H1 (cell line): ENCODE measurements at regions not wholly inside any gene's neighbourhood (a gene's known extent, or its start where the extent isn't known, plus 50 kb on each side); places are given as distances from the start of the nearest gene placed in this dataset.

Experiments
- CTCF ChIA-PET: fragments of 300-600 bp; sonication (Branson Sonifier 250); formaldehyde crosslinking; loops from one replicate; lab custom pipeline; 2021; ENCODE audit not compliant: partially characterized antibody; lab: Charles Lee
- POLR2A ChIA-PET: fragments of 300-600 bp; sonication (Branson Sonifier 250); formaldehyde crosslinking; loops from one replicate; lab custom pipeline; 2021; ENCODE audit warnings: inconsistent platforms; ENCODE audit not compliant: partially characterized antibody; lab: Charles Lee
- DNase-seq, 2 experiments: peaks; one replicate each; pipeline versions ENCODE4 v3.0.0 to v3.0.0-alpha.2; 2010 to 2022; ENCODE audit warnings: low spot score in 2 of 2, low read depth in 1 of 2, mixed read lengths in 1 of 2
- FAIRE-seq: peaks from 2 replicates; lab custom pipeline; 2011; peaks lifted over from hg19 to GRCh38; lab: Jason Lieb, UNC
- H2AFZ ChIP-seq: 2 replicates; pipeline ENCODE4 v1.8.1; 2012; ENCODE audit warnings: low read length, inconsistent platforms
- H2AK5ac ChIP-seq: 2 replicates; pipeline ENCODE4 v1.6.1; 2013; ENCODE audit warnings: low read depth, low read length
- H2BK120ac ChIP-seq: replicated peaks from 2 replicates; pipeline ENCODE3; 2013; ENCODE audit warnings: low read depth, low read length, inconsistent platforms
- H2BK12ac ChIP-seq: 2 replicates; pipeline ENCODE4 v1.6.1; 2013; ENCODE audit warnings: low read depth, low read length
- H2BK15ac ChIP-seq: 2 replicates; pipeline ENCODE4 v1.6.1; 2013; ENCODE audit warnings: low read length
- H2BK20ac ChIP-seq: 2 replicates; pipeline ENCODE4 v1.6.1; 2013; ENCODE audit warnings: low read length
- H2BK5ac ChIP-seq: 2 replicates; pipeline ENCODE4 v1.6.1; 2013; ENCODE audit warnings: low read depth, low read length
- H3K14ac ChIP-seq: 2 replicates; pipeline ENCODE4 v1.6.1; 2013; ENCODE audit warnings: inconsistent platforms; ENCODE audit not compliant: insufficient read length
- H3K18ac ChIP-seq: 2 replicates; pipeline ENCODE4 v1.6.1; 2013; ENCODE audit warnings: low read length; ENCODE audit errors: extremely low read depth
- H3K23ac ChIP-seq: 2 replicates; pipeline ENCODE4 v1.6.1; 2013; ENCODE audit warnings: inconsistent platforms; ENCODE audit not compliant: insufficient read length
- H3K23me2 ChIP-seq: 2 replicates; pipeline ENCODE4 v1.6.1; 2013; ENCODE audit warnings: low read depth, low read length
- H3K27ac ChIP-seq: 2 replicates; pipeline ENCODE4 v1.6.1; 2011; ENCODE audit warnings: low read depth, low read length, inconsistent platforms
- H3K27me3 ChIP-seq, 4 experiments: replicated peaks in 1 of 4; 1 replicate in 1 of 4; 2 replicates in 3 of 4; pipeline versions ENCODE4 v1.6.1 to v1.8.1; 2011 to 2013; ENCODE audit warnings: low read length in 3 of 4, mild to moderate bottlenecking in 3 of 4, inconsistent platforms in 2 of 4, mixed read lengths in 2 of 4, moderate library complexity in 1 of 4; ENCODE audit not compliant: control insufficient read depth in 3 of 4, insufficient read depth in 3 of 4; ENCODE audit errors: extremely low read depth in 1 of 4
- H3K36me3 ChIP-seq, 4 experiments: 2 replicates each; pipeline versions ENCODE4 v1.6.1 to v1.8.1; 2011 to 2013; ENCODE audit warnings: mild to moderate bottlenecking in 4 of 4, low read length in 3 of 4, moderate library complexity in 2 of 4, control low read depth in 1 of 4, inconsistent platforms in 1 of 4; ENCODE audit not compliant: insufficient read depth in 4 of 4, control insufficient read depth in 2 of 4
- H3K4ac ChIP-seq: replicated peaks from 2 replicates; pipeline ENCODE3; 2013; ENCODE audit warnings: low read length, low read depth, mixed read lengths, inconsistent platforms; ENCODE audit not compliant: insufficient read length
- H3K4me1 ChIP-seq, 4 experiments: replicated peaks in 1 of 4; 1 replicate in 1 of 4; 2 replicates in 3 of 4; pipeline versions ENCODE4 v1.6.1 to v1.8.1; 2011 to 2013; ENCODE audit warnings: low read length in 3 of 4, inconsistent platforms in 2 of 4, mixed read lengths in 1 of 4; ENCODE audit not compliant: insufficient read depth in 4 of 4, control insufficient read depth in 3 of 4
- H3K4me2 ChIP-seq, 2 experiments: 2 replicates each; pipeline versions ENCODE4 v1.6.1 to v1.8.1; 2011 to 2013; ENCODE audit warnings: low read depth in 2 of 2, low read length in 2 of 2, control low read depth in 1 of 2, inconsistent platforms in 1 of 2, mild to moderate bottlenecking in 1 of 2; ENCODE audit not compliant: insufficient read depth in 1 of 2
- H3K4me3 ChIP-seq, 4 experiments: fragments of 200-600, 300-600 bp in 1 of 4; sonication (generic), shearing (Covaris generic), sonication (Bioruptor Twin) in 1 of 4; 2 replicates each; pipeline versions ENCODE4 v1.5.1 to v1.8.1; 2011 to 2016; ENCODE audit warnings: low read length in 4 of 4, low read depth in 3 of 4, control low read depth in 2 of 4, inconsistent platforms in 2 of 4, mild to moderate bottlenecking in 2 of 4, mixed read lengths in 1 of 4, moderate library complexity in 1 of 4; ENCODE audit not compliant: insufficient read depth in 2 of 4; ENCODE audit errors: extremely low read depth in 1 of 4
- H3K56ac ChIP-seq: replicated peaks from 2 replicates; pipeline ENCODE3; 2013; ENCODE audit warnings: low read depth, mild to moderate bottlenecking, mixed read lengths, low read length, inconsistent platforms; ENCODE audit not compliant: insufficient read length
- H3K79me1 ChIP-seq: 2 replicates; pipeline ENCODE4 v1.6.1; 2013; ENCODE audit warnings: low read depth, low read length, control low read depth
- H3K79me2 ChIP-seq, 2 experiments: 2 replicates each; pipeline versions ENCODE4 v1.6.1 to v1.8.1; 2012 to 2013; ENCODE audit warnings: low read length in 2 of 2, mild to moderate bottlenecking in 2 of 2, inconsistent platforms in 1 of 2; ENCODE audit not compliant: insufficient read depth in 2 of 2, control insufficient read depth in 1 of 2
- H3K9ac ChIP-seq, 4 experiments: replicated peaks in 1 of 4; 1 replicate in 1 of 4; 2 replicates in 3 of 4; pipeline versions ENCODE4 v1.6.1 to v1.8.1; 2011 to 2013; ENCODE audit warnings: low read depth in 3 of 4, low read length in 3 of 4, control low read depth in 2 of 4, mild to moderate bottlenecking in 2 of 4, moderate library complexity in 2 of 4, inconsistent platforms in 1 of 4; ENCODE audit errors: extremely low read depth in 1 of 4
- H3K9me3 ChIP-seq, 2 experiments: 2 replicates each; pipeline versions ENCODE4 v1.6.1 to v1.8.1; 2012 to 2013; ENCODE audit warnings: mild to moderate bottlenecking in 2 of 2, moderate library complexity in 2 of 2, control low read depth in 1 of 2, inconsistent platforms in 1 of 2, low read depth in 1 of 2, low read length in 1 of 2, mixed read lengths in 1 of 2; ENCODE audit not compliant: insufficient read depth in 2 of 2
- H4K20me1 ChIP-seq, 2 experiments: replicated peaks in 1 of 2; 2 replicates each; pipeline versions ENCODE3 to v1.8.1; 2011 to 2013; ENCODE audit warnings: inconsistent platforms in 2 of 2, low read length in 2 of 2, mild to moderate bottlenecking in 1 of 2; ENCODE audit not compliant: insufficient read depth in 2 of 2, control insufficient read depth in 1 of 2
- H4K5ac ChIP-seq: 2 replicates; pipeline ENCODE4 v1.6.1; 2013; ENCODE audit warnings: low read length, low read depth, mixed read lengths, inconsistent platforms; ENCODE audit not compliant: insufficient read length
- H4K8ac ChIP-seq: 2 replicates; pipeline ENCODE4 v1.8.0; 2013; ENCODE audit warnings: mild to moderate bottlenecking, moderate library complexity, low read length, inconsistent platforms; ENCODE audit not compliant: insufficient read depth; ENCODE audit errors: extremely low read depth
- H4K91ac ChIP-seq: replicated peaks from 2 replicates; pipeline ENCODE3; 2013; ENCODE audit warnings: low read length, mixed read lengths, inconsistent platforms; ENCODE audit not compliant: insufficient read length
- RXRA ChIP-seq: IDR thresholded peaks from 2 replicates; pipeline ENCODE4 v1.6.1; 2011; ENCODE audit warnings: low read depth, mild to moderate bottlenecking, low read length, moderate library complexity; ENCODE audit not compliant: insufficient read depth
- SIX5 ChIP-seq: IDR thresholded peaks from 2 replicates; pipeline ENCODE4 v1.6.1; 2011; ENCODE audit warnings: mild to moderate bottlenecking, low read depth, low read length
- WGBS, 2 experiments: shearing (Covaris generic) in 1 of 2; methylation state at CpG; one replicate each; pipeline versions ENCODE4 v1.1.6 to v1.1.7; 2013 to 2015; ENCODE audit warnings: low lambda C conversion rate in 2 of 2, mixed read lengths in 2 of 2, inconsistent platforms in 1 of 2, low coverage in 1 of 2, missing lambda C conversion rate in 1 of 2; ENCODE audit not compliant: insufficient replicate concordance in 2 of 2, insufficient coverage in 1 of 2, insufficient read length in 1 of 2; ENCODE audit errors: extremely low coverage in 1 of 2, missing lambda C conversion rate in 1 of 2; 5-methylcytosine and 5-hydroxymethylcytosine counted together

DNA sequence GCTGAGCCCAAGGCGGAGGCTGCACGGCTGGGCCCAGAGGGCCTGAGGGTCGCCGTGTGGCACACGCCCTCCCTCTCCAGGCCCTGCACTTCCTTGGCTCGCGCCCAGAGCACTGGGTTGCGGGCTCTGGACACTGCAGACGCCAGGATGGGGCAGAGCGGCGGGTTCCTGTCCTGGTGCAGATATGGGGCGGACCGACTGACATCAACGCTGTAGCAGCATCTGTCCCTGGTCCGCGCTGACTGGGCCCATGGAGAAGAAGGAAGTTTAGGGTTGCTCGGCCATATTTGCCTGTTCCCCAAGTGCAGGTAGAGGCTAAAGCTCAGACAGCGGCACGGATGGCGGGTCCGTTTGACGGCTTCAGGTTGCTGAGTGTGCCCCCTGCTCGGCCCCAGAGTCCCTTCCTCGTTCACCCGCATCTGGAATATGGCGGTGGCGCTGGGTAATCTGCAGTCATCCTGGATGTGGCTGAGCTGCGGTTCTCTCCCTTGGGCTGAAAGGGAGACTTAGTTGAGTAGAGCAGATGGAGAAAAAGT, 116.1 kb downstream of the OR13A1 start:
- H3K14ac ChIP-seq = no peak overlapping the region
- CTCF ChIA-PET = interaction anchor here (0.8 to 1.1 kb wide), 2 partner anchors 22 to 158 kb away, joined by 3 to 4 read pairs; no protein-coding TSS in a partner anchor
- H3K27ac ChIP-seq = no peak overlapping the region
- no peak overlapping the region for H2BK15ac ChIP-seq
- H3K4me3 ChIP-seq = no peak overlapping the region
- H3K4me1 ChIP-seq = no peaks in the 10 kb centered on the region
- H2AK5ac ChIP-seq = no peak overlapping the region
- no peak overlapping the region for H3K23ac ChIP-seq
- no peaks in the 10 kb centered on the region for H3K79me1 ChIP-seq
- no peak overlapping the region for H2BK5ac ChIP-seq
- no peak overlapping the region for H3K4me2 ChIP-seq
- no peak overlapping the region for H2AFZ ChIP-seq
- FAIRE-seq (no peak), DNase-seq (no peak)
- H4K8ac ChIP-seq = no peak overlapping the region; the same call in 1 of the 2 replicates
- no peaks in the 10 kb centered on the region for H4K20me1 ChIP-seq
- no peaks in the 10 kb centered on the region for H3K23me2 ChIP-seq
- no peaks in the 10 kb centered on the region for H3K79me2 ChIP-seq
- H3K4ac ChIP-seq = no peak overlapping the region
- H2BK20ac ChIP-seq = no peak overlapping the region
- no peak overlapping the region for H3K9ac ChIP-seq
- no peak overlapping the region for H4K91ac ChIP-seq
- H3K36me3 ChIP-seq = no peaks in the 10 kb centered on the region
- H3K18ac ChIP-seq = no peak overlapping the region
- WGBS, 2 experiments = 91% methylated on average over 28 of the region's 28 CpGs; no CpG with 5 or more reads in 1 of the 2 experiments
- H3K27me3 ChIP-seq = no peaks in the 10 kb centered on the region
- H3K56ac ChIP-seq = no peak overlapping the region
- POLR2A ChIA-PET = no interaction called here
- H4K5ac ChIP-seq = no peak overlapping the region
- H3K9me3 ChIP-seq = no peaks in the 10 kb centered on the region
- H2BK12ac ChIP-seq = no peak overlapping the region
- H2BK120ac ChIP-seq = no peak overlapping the region
- TF ChIP-seq SIX5 (no peak), RXRA (no peak)
